Hepatocyte (in vitro differentiated cells): ENCODE measurements at regions not wholly inside any gene's neighbourhood (a gene's known extent, or its start where the extent isn't known, plus 50 kb on each side); places are given as distances from the start of the nearest gene placed in this dataset.
"Not testable (repeated sequence)": the region's sequence is repeated elsewhere in the genome, so short reads cannot be mapped to it uniquely, and the experiment has no call there.

Source experiments
- DNase-seq: peaks from one replicate; pipeline ENCODE4 v3.0.0-alpha.2; 2016; ENCODE audit warnings: low spot score
- H2AFZ ChIP-seq: fragments of 200-600 bp; sonication (generic); 2 replicates; pipeline ENCODE4 v1.6.0; 2016; ENCODE audit warnings: antibody characterized with exemption, mild to moderate bottlenecking
- H3K27ac ChIP-seq: fragments of 200-600 bp; sonication (generic); 2 replicates; pipeline ENCODE4 v1.5.1; 2016; ENCODE audit warnings: mild to moderate bottlenecking
- H3K27me3 ChIP-seq: fragments of 200-600 bp; sonication (generic); 2 replicates; pipeline ENCODE4 v1.6.1; 2016
- H3K36me3 ChIP-seq: fragments of 200-600 bp; sonication (generic); replicated peaks from 2 replicates; pipeline ENCODE4 v1.5.1; 2016; ENCODE audit warnings: low read depth; ENCODE audit not compliant: insufficient read depth
- H3K4me1 ChIP-seq: fragments of 200-600 bp; sonication (generic); 2 replicates; pipeline ENCODE4 v1.5.1; 2016; ENCODE audit warnings: mild to moderate bottlenecking, moderate library complexity; ENCODE audit not compliant: insufficient read depth
- H3K4me2 ChIP-seq: fragments of 200-600 bp; sonication (generic); 2 replicates; pipeline ENCODE4 v1.6.0; 2016
- H3K4me3 ChIP-seq: fragments of 200-600 bp; sonication (generic); 2 replicates; pipeline ENCODE4 v1.5.1; 2016; ENCODE audit warnings: mild to moderate bottlenecking
- H3K79me2 ChIP-seq: fragments of 200-600 bp; sonication (generic); 2 replicates; pipeline ENCODE4 v1.6.0; 2017; ENCODE audit warnings: mild to moderate bottlenecking
- H3K9me2 ChIP-seq: fragments of 200-600 bp; sonication (generic); replicated peaks from 2 replicates; pipeline ENCODE4 v1.6.0; 2017; ENCODE audit warnings: mild to moderate bottlenecking; ENCODE audit not compliant: insufficient read depth
- H3K9me3 ChIP-seq: fragments of 200-600 bp; sonication (generic); 2 replicates; pipeline ENCODE4 v1.5.1; 2016; ENCODE audit warnings: low read depth, mild to moderate bottlenecking
- H4K20me1 ChIP-seq: fragments of 200-600 bp; sonication (generic); 2 replicates; pipeline ENCODE4 v1.6.0; 2016; ENCODE audit warnings: mild to moderate bottlenecking; ENCODE audit not compliant: insufficient read depth, poor library complexity, severe bottlenecking
- WGBS: methylation state at CpG from one replicate; pipeline ENCODE4 v1.1.6; 2016; ENCODE audit warnings: low lambda C conversion rate; ENCODE audit errors: missing lambda C conversion rate; 5-methylcytosine and 5-hydroxymethylcytosine counted together

DNA sequence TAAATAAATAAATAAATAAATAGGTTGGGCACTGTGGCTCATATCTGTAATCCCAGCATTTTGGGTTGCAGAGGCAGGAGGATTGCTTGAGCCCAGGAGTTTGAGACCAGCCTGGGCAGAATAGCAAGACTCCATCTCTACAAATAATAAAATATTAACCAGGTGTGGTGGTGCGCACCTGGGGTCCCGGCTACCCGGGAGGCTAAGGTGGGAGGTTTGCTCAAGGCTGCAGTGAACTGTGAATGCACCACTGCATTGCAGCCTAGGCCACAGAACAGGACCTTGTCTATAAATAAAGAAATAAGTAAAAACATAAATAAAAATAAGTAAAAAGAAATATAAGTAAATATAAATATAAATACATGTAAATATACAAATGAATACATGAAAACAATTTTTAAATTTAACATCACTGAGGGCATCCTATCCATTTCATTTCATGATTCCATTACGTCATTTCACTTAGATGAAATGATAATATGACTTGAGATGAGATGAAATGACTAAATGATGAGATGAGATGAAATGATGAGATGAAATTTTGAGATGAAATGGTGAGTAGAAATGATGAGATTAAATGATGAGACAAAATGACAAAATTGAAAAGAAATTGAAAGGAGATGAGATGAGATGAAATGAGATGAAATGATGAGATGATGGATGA, 233.4 kb downstream of the GOLGA6L6 start:
- H3K9me2 ChIP-seq, H3K4me2 ChIP-seq, H3K4me3 ChIP-seq, H3K27ac ChIP-seq, H3K9me3 ChIP-seq, H2AFZ ChIP-seq, H4K20me1 ChIP-seq, H3K36me3 ChIP-seq, H3K4me1 ChIP-seq, H3K79me2 ChIP-seq, H3K27me3 ChIP-seq, DNase-seq: not testable (repeated sequence)
- WGBS, result 80% methylated on average over 4 of the region's 4 CpGs

DNA sequence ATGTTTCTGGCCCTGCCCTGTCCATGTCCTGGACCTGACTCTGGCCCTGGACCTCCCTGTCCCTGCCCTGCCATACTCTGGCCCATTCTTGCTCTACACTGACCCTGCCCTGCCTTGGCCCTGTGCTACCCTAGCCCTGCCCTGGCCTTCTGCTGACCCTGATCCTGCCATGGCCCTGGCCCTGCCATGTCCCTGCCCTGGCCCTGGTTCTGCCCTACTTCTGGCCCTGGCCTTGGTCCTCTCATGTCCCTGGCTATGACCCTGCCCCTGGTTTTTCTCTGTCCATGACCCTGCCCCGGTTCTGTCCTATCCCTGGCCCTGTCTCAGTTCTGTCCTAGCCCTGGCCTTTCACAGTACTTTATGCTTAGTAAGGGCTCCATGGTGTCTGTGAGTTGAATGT, 234.5 kb downstream of the GOLGA6L6 start:
- H3K79me2 ChIP-seq, H3K4me3 ChIP-seq, H4K20me1 ChIP-seq, DNase-seq, H3K36me3 ChIP-seq, H3K27me3 ChIP-seq, H3K27ac ChIP-seq, H2AFZ ChIP-seq, H3K4me1 ChIP-seq, H3K9me2 ChIP-seq, H3K4me2 ChIP-seq, H3K9me3 ChIP-seq: not testable (repeated sequence)
- whole genome bisulfite sequencing, result 38% methylated on average over 1 of the region's 1 CpG

DNA sequence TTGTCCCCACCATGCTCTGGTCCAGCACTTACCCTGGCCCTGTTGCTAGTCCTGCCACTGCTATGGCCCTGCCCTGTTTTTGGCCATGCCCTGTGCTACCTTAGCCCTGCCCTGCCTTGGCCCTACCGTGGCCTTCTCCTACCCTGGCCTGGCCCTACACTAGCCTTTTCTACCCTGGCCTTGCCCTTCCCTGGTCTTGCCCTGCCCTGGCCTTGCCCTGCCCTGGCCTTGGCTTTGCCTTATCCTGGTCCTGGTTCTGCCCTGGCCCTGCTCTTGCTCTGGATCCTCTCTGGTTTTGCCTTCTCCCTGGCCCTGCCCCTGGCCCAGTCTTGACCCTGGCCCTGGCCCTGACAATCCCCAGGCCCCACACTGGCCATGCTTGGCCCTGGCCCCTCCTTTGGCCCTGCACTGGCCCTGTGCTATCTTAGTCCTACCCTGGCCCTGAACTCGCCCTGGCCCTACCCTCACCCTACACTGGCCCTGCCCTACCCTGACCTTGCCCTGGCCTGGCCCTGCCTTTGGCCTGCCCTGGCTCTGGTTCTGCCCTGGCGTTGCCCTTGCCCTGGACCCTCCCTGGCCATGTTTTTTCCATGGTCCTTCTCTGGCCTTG, 235.0 kb downstream of the GOLGA6L6 start:
- not testable (repeated sequence) for H3K27me3 ChIP-seq, H3K4me2 ChIP-seq, H3K79me2 ChIP-seq, H3K4me3 ChIP-seq, H3K4me1 ChIP-seq, H4K20me1 ChIP-seq, H3K9me3 ChIP-seq, H3K27ac ChIP-seq, H3K9me2 ChIP-seq, H3K36me3 ChIP-seq, DNase-seq, H2AFZ ChIP-seq
- WGBS, result 49% methylated on average over 3 of the region's 3 CpGs

GRCh38 chr15:20305912-20306311, 235.7 kb downstream of the GOLGA6L6 start:
- H4K20me1 ChIP-seq, H3K4me3 ChIP-seq, DNase-seq, H2AFZ ChIP-seq, H3K9me2 ChIP-seq, H3K36me3 ChIP-seq, H3K4me1 ChIP-seq, H3K4me2 ChIP-seq, H3K27ac ChIP-seq, H3K79me2 ChIP-seq, H3K27me3 ChIP-seq, H3K9me3 ChIP-seq: not testable (repeated sequence)
- WGBS, result 68% methylated on average over 7 of the region's 7 CpGs

GRCh38 chr15:20305015-20305465, 236.6 kb downstream of the GOLGA6L6 start:
- H3K36me3 ChIP-seq, H3K4me2 ChIP-seq, DNase-seq, H3K4me3 ChIP-seq, H2AFZ ChIP-seq, H3K27me3 ChIP-seq, H4K20me1 ChIP-seq, H3K9me3 ChIP-seq, H3K27ac ChIP-seq, H3K79me2 ChIP-seq, H3K9me2 ChIP-seq, H3K4me1 ChIP-seq: not testable (repeated sequence)
- WGBS, result 67% methylated on average over 6 of the region's 6 CpGs

DNA sequence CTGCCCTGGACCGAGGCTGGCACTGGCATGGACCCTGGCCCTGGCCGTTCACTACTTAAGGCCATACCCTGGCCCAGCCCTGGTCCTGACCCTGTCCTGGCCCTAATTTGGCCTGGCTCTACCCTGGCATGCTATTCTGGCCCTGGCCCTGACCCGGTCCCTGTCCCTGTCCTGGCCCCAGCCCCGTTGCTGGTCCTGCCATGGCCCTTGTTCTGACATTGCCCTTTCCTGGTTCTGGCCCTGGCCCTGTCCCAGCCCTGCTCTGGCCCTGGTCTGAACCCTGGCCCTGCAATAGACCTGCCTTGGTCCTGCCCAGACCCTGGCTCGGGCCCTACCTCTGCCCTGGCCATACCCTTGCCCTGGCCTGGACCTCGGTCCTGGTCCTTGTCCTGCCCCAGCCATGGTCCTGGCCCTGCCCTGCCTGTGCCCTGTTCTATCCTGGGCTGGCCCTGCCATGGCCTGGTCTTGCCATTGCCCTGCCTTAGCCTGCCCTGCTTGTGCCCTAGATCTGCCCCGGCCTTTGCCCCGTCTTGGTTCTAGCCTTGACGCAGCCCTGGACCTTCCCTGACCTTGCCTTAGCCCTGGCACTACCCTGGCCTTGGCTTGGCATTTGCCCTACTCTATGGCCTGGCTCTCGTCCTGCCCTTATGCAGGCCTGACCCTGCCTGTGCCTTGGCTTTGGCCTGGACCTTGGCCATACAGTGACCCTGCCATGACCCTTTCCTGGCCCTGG, 237.2 kb downstream of the GOLGA6L6 start:
- H3K9me3 ChIP-seq, H3K4me3 ChIP-seq, H3K79me2 ChIP-seq, H2AFZ ChIP-seq, H3K27me3 ChIP-seq, H4K20me1 ChIP-seq, H3K36me3 ChIP-seq, H3K27ac ChIP-seq, DNase-seq, H3K9me2 ChIP-seq, H3K4me1 ChIP-seq, H3K4me2 ChIP-seq: not testable (repeated sequence)
- WGBS, result 77% methylated on average over 9 of the region's 10 CpGs

- not testable (repeated sequence) for H3K36me3 ChIP-seq, H3K9me3 ChIP-seq, H3K79me2 ChIP-seq, H4K20me1 ChIP-seq, H3K4me2 ChIP-seq, DNase-seq, H3K4me1 ChIP-seq, H3K4me3 ChIP-seq, H2AFZ ChIP-seq, H3K27me3 ChIP-seq, H3K27ac ChIP-seq, H3K9me2 ChIP-seq
- 71% methylated on average over 4 of the region's 4 CpGs for WGBS
Observed at GRCh38 chr15:20303248-20304171, 238.1 kb downstream of the GOLGA6L6 start.

DNA sequence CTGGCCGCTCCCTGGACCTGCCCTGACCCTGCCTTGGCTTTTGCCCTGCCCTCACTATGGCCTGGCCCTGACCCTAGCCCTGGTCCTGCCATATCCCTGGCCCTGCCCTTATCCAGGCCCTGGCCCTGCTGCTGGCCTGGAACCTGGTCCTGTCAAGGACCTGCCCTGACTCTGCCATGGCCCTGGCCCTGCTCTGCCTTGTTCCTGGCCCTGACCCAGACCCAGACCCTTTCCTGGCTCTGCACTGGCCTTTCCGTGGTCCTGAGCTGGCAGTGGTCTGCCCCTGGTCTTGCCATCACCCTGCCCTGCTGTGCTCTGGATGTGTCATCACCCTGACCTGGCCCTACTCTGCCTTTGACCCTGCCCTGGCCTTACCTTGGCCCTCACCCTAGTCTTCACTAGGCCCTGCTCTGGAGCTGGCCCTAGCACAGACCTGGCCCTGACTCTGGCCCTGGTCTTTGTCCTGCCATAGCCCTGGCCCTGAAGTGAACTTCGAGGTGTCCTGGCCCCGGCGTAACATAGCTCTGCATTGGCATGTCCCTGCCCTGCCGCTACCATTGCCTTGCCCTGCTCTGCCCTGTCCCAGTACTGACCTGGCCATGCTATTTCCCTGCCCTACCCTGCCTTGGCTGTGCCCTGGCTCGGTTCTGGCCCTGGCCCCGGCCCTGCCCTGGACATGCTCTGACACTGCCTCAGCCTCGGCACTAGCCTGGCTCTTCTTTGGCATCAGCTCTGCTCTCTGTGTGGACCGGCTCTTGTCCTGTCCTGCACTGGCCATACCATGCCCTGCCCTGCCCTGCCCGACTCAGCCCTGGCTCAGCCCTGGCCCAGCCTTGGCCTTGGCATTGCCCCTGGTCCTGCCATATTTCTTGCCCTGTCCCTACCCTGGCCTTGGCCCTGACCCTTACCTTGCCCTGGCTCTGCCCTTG, 239.2 kb downstream of the GOLGA6L6 start:
- 84% methylated on average over 11 of the region's 11 CpGs for WGBS
- H2AFZ ChIP-seq, H3K4me3 ChIP-seq, H3K9me3 ChIP-seq, DNase-seq, H3K79me2 ChIP-seq, H4K20me1 ChIP-seq, H3K4me1 ChIP-seq, H3K27me3 ChIP-seq, H3K27ac ChIP-seq, H3K36me3 ChIP-seq, H3K9me2 ChIP-seq, H3K4me2 ChIP-seq: not testable (repeated sequence)
